ENCODE measurements at regions not wholly inside any gene's neighbourhood (a gene's known extent, or its start where the extent isn't known, plus 50 kb on each side); places are given as distances from the start of the nearest gene placed in this dataset.

GRCh38 chr5:4875942-4876341 is 264.2 kb upstream of the ADAMTS16 start:
- TF ChIP-seq CTCF (IDR thresholded peaks at IDR 0.05) (no peak), POLR2A (IDR thresholded peaks at IDR 0.05) (no peak)

Measured in ovary (tissue), 3 donors.